ENCODE measurements at regions not wholly inside any gene's neighbourhood (a gene's known extent, or its start where the extent isn't known, plus 50 kb on each side); places are given as distances from the start of the nearest gene placed in this dataset.

DNA sequence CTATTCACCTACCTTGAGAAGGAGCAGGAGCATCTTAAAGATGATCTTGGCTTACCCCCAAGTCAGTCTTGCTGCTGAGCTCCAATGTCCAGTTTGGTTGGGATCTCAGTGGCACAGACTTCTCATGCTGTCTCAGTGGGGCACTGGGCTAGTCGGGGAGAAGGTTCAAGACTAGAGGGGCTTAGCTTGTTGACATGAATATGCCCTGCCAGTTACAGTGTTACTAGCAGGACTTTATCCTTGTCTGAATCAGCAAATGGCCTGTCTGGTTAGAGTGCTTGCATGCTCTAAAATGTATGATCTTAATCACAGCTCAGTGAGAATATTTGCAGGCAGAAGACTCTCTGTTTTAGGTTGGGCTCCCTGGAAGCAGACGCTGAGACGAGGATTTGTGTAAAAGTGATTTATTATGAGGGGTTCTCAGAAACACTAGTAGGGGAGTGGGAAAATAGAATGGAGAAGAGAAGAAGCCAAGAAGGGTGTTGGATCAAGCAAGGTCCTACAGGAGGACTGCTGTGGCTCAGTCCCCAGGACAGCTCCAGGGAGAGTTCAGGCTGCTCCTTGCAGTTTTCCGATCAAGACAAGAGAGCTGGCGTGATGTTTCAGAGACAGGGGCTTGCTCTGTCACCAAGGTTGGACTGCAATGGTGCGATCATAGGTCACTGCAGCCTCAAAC is 150.4 kb upstream of the HS3ST2 start:
- Histone ChIP-seq H3K27ac (no peak overlapping the region), H3K4me3 (no peak overlapping the region), H3K27me3 (no peaks in the 10 kb centered on the region), H3K9me3 (peaks cover 0 to 3% (median 0%) of the 10 kb centered on the region in 4 donors), H3K36me3 (no peaks in the 10 kb centered on the region), H3K4me1 (no peaks in the 10 kb centered on the region)
- WGBS, 2 donors = 73 to 87% methylated on average over 6 of the region's 6 CpGs
- DNase-seq (no peak), ATAC-seq (ENCODE audit: low FRiP score in 2 of 2) (peak in 1 of 2 donors; percentile 1)
- TF ChIP-seq, protein P1, sequence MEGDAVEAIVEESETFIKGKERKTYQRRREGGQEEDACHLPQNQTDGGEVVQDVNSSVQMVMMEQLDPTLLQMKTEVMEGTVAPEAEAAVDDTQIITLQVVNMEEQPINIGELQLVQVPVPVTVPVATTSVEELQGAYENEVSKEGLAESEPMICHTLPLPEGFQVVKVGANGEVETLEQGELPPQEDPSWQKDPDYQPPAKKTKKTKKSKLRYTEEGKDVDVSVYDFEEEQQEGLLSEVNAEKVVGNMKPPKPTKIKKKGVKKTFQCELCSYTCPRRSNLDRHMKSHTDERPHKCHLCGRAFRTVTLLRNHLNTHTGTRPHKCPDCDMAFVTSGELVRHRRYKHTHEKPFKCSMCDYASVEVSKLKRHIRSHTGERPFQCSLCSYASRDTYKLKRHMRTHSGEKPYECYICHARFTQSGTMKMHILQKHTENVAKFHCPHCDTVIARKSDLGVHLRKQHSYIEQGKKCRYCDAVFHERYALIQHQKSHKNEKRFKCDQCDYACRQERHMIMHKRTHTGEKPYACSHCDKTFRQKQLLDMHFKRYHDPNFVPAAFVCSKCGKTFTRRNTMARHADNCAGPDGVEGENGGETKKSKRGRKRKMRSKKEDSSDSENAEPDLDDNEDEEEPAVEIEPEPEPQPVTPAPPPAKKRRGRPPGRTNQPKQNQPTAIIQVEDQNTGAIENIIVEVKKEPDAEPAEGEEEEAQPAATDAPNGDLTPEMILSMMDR (IDR thresholded peaks at IDR 0.05) = no peak
- TF ChIP-seq POLR2A (IDR thresholded peaks at IDR 0.05) = no peak
- TF ChIP-seq POLR2AphosphoS5 (IDR thresholded peaks at IDR 0.05) = no peak
- TF ChIP-seq EP300 (IDR thresholded peaks at IDR 0.05) = no peak

DNA sequence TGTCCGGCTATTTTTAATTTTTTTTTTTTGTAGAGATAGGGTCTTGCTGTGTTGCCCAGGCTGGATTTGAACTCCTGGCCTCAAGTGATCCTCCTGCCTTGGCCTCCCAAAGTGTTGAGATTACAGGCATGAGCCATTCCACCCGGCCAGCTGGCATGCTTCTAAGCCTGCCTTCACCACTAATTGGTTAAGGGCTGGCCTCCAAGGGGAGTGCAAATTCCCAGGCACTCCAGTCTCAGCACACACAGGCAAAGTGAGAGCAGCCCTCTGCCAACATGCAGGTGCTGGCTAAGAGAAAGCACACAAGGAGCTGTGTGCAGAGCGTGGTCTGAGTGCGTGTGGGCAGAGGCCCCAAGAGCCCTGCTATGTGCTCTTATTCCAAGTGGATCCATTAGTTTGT is 149.8 kb upstream of the HS3ST2 start:
- Histone ChIP-seq H3K4me3 (no peak overlapping the region), H3K27me3 (no peaks in the 10 kb centered on the region), H3K27ac (no peak overlapping the region), H3K9me3 (peaks cover 0 to 3% (median 0%) of the 10 kb centered on the region in 4 donors), H3K4me1 (no peaks in the 10 kb centered on the region), H3K36me3 (no peaks in the 10 kb centered on the region)
- ATAC-seq (ENCODE audit: low FRiP score in 2 of 2) (peak; percentile 4 to 8), DNase-seq (no peak)
- TF ChIP-seq POLR2AphosphoS5 (IDR thresholded peaks at IDR 0.05) = no peak
- TF ChIP-seq EP300 (IDR thresholded peaks at IDR 0.05) = no peak
- TF ChIP-seq POLR2A (IDR thresholded peaks at IDR 0.05) = no peak
- 78 to 83% methylated on average over 4 of the region's 4 CpGs for WGBS, 2 donors

DNA sequence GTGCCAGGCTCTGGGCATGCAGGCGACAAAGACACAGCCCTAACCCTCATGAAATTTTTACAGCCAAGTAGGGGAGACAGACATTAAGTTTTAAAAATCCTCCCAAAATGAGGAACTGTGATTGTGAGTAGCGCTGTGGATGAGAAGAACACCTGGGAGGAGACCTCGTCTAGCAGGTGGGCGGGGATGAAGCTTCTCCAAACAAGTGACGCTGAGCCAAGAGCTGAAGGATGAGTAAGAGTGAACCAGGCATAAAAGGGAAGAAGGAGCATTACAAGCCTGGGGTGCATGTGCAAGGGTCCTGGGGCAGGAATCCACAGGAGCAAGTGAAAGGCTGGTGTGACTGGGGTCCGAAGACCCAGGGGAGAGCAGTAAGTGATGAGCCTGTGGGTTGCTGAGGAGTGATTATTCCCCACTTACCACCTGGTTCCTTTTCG is 149.4 kb upstream of the HS3ST2 start:
- Histone ChIP-seq H3K27ac (no peak overlapping the region), H3K4me1 (no peaks in the 10 kb centered on the region), H3K27me3 (no peaks in the 10 kb centered on the region), H3K9me3 (peaks cover 0 to 3% (median 0%) of the 10 kb centered on the region in 4 donors), H3K4me3 (no peak overlapping the region), H3K36me3 (no peaks in the 10 kb centered on the region)
- DNase-seq (no peak), ATAC-seq (ENCODE audit: low FRiP score in 2 of 2) (no peak)
- WGBS, 2 donors = 76 to 79% methylated on average over 7 of the region's 7 CpGs
- TF ChIP-seq, protein P1 (IDR thresholded peaks at IDR 0.05) = no peak
- TF ChIP-seq POLR2A (IDR thresholded peaks at IDR 0.05) (no peak), POLR2AphosphoS5 (IDR thresholded peaks at IDR 0.05) (no peak), EP300 (IDR thresholded peaks at IDR 0.05) (no peak)

GRCh38 chr16:22665048-22665797 is 148.7 kb upstream of the HS3ST2 start:
- Histone ChIP-seq H3K27me3 (no peaks in the 10 kb centered on the region), H3K27ac (no peak overlapping the region), H3K4me3 (no peak overlapping the region), H3K36me3 (no peaks in the 10 kb centered on the region), H3K4me1 (no peaks in the 10 kb centered on the region), H3K9me3 (peaks cover 0 to 3% (median 0%) of the 10 kb centered on the region in 4 donors)
- WGBS, 2 donors = 81 to 85% methylated on average over 9 of the region's 9 CpGs
- TF ChIP-seq POLR2A (IDR thresholded peaks at IDR 0.05) = no peak
- TF ChIP-seq POLR2AphosphoS5 (IDR thresholded peaks at IDR 0.05) = no peak
- TF ChIP-seq, protein P1 (IDR thresholded peaks at IDR 0.05) = no peak
- no peak for TF ChIP-seq EP300 (IDR thresholded peaks at IDR 0.05)
- DNase-seq = no peak
- no peak for ATAC-seq (ENCODE audit: low FRiP score in 2 of 2)

DNA sequence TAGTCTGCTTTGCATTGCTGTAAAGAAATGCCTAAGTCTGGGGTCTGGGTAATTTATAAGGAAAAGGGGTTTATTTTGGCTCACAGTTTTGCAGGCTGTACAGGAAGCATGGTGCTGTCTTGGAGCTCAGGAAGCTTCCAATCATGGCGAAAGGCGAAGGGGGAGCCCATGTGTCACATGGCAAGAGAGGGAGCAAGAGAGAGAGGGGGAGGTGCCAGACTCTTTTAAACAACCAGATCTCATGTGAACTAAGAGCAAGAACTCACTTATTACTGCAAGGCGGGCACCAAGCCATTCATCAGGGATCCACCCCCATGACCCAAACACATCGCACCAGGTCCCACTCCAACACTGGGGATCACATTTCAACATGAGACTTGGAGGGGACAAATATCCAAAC is 148.2 kb upstream of the HS3ST2 start:
- ATAC-seq (ENCODE audit: low FRiP score in 2 of 2) (no peak), DNase-seq (no peak)
- Histone ChIP-seq H3K9me3 (peaks cover 0 to 3% (median 0%) of the 10 kb centered on the region in 4 donors), H3K4me3 (no peak overlapping the region), H3K27ac (no peak overlapping the region), H3K36me3 (no peaks in the 10 kb centered on the region), H3K27me3 (no peaks in the 10 kb centered on the region), H3K4me1 (no peaks in the 10 kb centered on the region)
- TF ChIP-seq POLR2A (IDR thresholded peaks at IDR 0.05) (no peak), EP300 (IDR thresholded peaks at IDR 0.05) (no peak), POLR2AphosphoS5 (IDR thresholded peaks at IDR 0.05) (no peak)
- TF ChIP-seq, protein P1 (IDR thresholded peaks at IDR 0.05) = no peak
- 66 to 80% methylated on average over 4 of the region's 4 CpGs for WGBS, 2 donors

Measured in upper lobe of left lung (tissue), 6 donors.